Right lobe of liver (tissue), 4 donors: ENCODE measurements at regions not wholly inside any gene's neighbourhood (a gene's known extent, or its start where the extent isn't known, plus 50 kb on each side); places are given as distances from the start of the nearest gene placed in this dataset.

Experiments
- CTCF ChIP-seq, 4 donors: fragments of 200-600 bp in 3 of 4; fragments of 450-650 bp in 1 of 4; IDR thresholded peaks; one replicate each; pipeline versions ENCODE4 v1.5.1 to v1.8.0; 2016 to 2022; ENCODE audit warnings: antibody characterized with exemption in 4 of 4, mild to moderate bottlenecking in 2 of 4
- POLR2A ChIP-seq: fragments of 450-650 bp; IDR thresholded peaks from one replicate; pipeline ENCODE4 v1.6.1; 2017; ENCODE audit warnings: antibody characterized with exemption, mild to moderate bottlenecking
- donor health status: DM: no; HTN: no; CAD: no.
- donor health status: DM: no; HTN: no; CAD: no.
- donor health status: DM: no; HTN: yes; CAD: no.

- no peak for TF ChIP-seq CTCF (IDR thresholded peaks at IDR 0.05)
- TF ChIP-seq POLR2A = no peak
Measured at GRCh38 chr3:144501467-144501866, 529.8 kb downstream of the DIPK2A start.
